IPS-NIHi7 (cell line): ENCODE measurements at regions not wholly inside any gene's neighbourhood (a gene's known extent, or its start where the extent isn't known, plus 50 kb on each side); places are given as distances from the start of the nearest gene placed in this dataset.
"Not testable (repeated sequence)": the region's sequence is repeated elsewhere in the genome, so short reads cannot be mapped to it uniquely, and the experiment has no call there.

ENCODE experiments used
- DNase-seq: peaks from one replicate; pipeline ENCODE4 v3.0.0; 2012; ENCODE audit warnings: mixed read lengths; ENCODE audit errors: extremely low spot score

GRCh38 chr20:54324041-54324440, 116.2 kb downstream of the PFDN4 start:
- no peak for DNase-seq

- no peak for DNase-seq
Measured at GRCh38 chr20:54324652-54325285, 116.9 kb downstream of the PFDN4 start.

GRCh38 chr20:54335299-54335698, 127.4 kb downstream of the PFDN4 start:
- no peak for DNase-seq

DNA sequence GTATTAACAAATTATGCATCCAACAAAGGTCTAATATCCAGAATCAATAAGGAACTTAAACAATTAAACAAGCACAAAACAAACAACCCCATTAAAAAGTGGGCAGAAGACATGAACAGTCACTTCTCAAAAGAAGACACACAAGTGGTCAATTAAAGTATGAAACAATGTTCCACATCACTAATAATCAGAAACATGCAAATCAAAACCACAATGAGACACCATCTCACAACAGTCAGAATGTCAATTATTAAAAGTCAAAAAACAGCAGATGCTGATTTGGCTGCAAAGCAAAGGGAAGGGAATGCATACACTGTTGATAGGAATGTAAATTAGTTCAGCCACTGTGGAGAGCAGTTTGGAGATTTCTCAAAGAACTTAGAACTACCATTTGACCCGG, 129.3 kb downstream of the PFDN4 start:
- no peak for DNase-seq

- no peak for DNase-seq
Measured at GRCh38 chr20:54339093-54339492, 131.2 kb downstream of the PFDN4 start.

DNA sequence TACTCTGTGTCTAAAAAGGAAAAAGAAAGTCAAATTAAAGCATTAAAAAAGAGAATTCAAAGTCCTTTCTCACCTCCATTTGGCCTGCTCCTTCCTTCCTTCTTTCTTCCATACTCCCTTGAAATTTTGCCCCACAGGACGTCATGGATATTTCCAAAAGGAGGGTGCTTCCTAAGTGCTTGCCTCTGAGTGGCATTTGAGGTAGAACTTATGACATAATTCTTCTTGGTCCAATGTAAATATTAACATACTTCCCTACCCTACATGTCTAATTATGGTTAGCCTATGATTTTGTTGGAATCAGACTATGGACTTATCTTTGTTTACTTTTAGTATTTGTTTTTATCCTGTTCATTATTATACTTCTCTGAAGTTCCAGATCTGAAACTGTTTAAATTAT, 132.3 kb downstream of the PFDN4 start:
- no peak for DNase-seq

DNA sequence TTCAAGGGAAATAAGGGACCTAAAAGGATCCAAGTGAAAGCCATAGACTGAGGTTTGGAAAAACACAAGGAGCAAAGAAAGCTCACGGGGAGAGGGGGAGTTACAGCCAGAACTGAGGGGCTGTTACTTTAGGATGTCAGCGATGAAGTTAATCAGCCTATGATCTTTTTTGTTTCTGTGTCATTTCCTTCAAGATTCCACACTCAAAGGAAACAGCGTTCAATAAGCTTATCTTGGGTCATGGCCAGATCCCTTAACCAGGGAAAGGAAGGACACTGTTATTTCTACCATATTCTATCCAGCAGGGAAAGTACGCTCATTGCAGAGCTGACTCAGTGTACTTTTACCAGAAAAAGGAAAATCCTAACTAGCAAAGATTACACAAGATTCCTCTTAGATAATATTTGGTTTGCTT, 132.8 kb downstream of the PFDN4 start:
- DNase-seq, result no peak

GRCh38 chr20:54342258-54342920, 133.0 kb upstream of the DOK5 start:
- no peak for DNase-seq

- DNase-seq, result no peak
Measured at GRCh38 chr20:54343099-54343498, 132.3 kb upstream of the DOK5 start.

DNA sequence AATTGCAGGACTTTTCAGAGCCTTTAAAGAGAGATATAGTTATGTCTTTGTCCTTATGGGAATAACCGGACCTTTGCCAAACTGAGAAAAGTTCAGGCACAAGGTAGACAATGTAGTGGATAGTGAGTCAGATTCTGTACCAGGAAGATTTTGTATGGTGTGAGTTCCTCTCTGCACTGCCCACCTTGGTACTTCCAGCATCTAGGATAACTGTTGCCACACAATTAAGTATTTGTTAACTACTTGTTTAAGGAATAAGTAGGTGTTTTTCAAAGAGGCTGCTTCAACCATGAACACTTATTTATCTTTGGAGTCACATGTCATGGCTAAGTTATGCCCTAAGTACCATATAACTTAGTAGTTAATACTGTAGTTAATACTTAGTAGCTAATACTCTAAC, 131.8 kb upstream of the DOK5 start:
- no peak for DNase-seq

DNA sequence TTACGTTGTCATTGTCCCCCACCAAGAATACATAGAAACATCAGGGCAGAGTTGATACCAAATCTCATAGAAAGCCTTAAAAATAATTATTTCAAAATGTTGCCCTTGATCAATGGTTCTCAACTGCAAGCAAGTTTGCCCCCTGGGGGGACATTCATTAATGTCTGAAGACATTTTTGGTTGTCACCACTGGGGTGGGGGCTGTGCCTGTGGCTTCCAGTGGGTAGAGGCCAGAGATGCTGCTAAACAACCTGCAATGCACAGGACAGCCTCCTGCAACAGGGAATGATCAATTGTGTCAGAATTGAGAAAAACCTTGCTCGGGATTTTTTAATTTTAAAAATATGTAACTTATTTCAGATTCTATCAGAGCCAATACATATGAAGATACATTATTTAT, 130.6 kb upstream of the DOK5 start:
- no peak for DNase-seq

DNA sequence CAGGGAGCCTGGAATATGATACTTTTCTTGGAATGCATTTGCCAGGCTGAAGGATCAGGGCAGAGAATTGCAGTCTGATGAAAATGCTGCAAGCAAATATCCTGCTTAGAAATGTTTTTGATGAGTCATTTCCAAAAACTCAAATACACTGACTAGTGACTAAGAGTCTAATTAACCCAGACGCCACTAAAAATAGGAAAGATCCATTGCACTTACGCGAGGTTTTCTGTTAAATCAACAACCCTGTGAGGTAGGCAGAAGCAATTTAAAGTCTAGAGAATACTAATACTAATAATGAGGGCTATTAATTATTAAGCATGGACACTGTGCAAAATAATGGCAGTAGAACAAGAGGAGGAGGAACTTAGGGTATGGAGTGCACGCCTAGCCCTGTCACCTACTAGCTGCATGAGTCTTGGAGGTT, 130.1 kb upstream of the DOK5 start:
- no peak for DNase-seq

- DNase-seq, result no peak
Measured at GRCh38 chr20:54345821-54346220, 129.6 kb upstream of the DOK5 start.

GRCh38 chr20:54346276-54346675, 129.1 kb upstream of the DOK5 start:
- DNase-seq, result no peak

DNA sequence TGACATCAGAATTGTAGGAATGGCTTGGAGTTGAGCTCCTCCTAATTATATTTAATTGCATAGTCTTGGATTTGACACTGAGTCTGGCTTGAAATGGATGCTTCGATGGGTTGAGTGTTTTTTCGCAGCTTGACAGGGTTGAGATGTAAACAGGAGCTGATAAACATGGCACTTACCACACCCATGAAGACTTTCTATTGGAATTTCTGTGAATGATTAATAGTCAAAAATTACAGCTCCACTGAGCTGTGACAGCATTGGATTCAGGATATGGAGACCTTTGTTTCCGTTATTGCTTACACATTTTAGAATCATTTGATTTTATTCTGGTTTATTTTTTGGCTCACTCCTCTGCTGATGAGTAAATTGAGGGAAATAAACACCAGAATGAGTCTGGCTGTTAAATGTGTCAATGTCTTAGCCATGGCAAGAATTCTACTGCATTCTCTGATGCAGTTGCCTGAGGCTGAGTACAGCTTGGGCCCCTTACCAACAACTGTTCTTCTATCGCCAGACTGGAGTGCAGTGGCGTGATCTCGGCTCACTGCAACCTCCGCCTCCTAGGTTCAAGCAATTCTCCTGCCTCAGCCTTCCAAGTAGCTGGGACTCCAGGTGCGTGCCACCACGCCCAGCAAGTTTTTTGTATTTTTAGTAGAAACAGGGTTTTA, 128.1 kb upstream of the DOK5 start:
- no peak for DNase-seq

DNA sequence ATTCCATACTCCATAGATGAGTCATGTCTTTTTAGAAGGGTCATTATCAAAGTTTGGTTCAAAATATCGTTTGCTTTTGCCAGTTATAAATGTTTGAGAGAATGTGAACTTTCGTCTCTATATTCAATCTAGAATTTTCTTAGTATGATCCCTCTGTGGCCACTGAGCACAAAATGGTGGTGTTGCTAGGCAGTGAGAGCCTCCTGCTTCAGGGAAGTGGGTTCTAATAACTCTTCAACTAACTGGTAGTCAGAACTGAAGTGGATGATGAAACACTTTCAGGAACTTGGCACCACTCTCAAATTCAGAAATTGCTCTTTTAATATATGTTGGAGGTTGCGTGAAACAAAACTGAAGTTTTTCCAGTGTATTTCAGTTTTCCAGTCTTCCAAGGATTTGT, 125.0 kb upstream of the DOK5 start:
- DNase-seq, result no peak

- DNase-seq, result no peak
Measured at GRCh38 chr20:54351371-54352136, 123.8 kb upstream of the DOK5 start.

DNA sequence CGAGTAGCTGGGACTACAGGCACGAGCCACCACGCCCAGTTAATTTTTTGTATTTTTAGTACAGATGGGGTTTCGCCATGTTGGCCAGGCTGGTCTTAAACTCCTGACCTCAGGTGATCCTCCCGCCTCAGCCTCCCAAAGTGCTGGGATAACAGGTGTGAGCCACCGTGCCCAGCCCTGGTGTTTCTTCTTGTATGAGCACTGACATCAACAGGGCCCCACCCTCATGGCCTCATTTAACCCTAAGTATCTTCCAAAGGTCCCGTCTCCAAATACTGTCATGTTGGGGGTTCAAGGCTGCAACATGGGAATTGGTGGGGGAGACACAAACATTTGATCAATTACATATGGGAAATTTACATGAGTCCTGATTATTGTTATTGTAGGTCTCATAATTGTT, 122.9 kb upstream of the DOK5 start:
- not testable (repeated sequence) for DNase-seq

GRCh38 chr20:54353292-54353691, 122.1 kb upstream of the DOK5 start:
- DNase-seq, result no peak

DNA sequence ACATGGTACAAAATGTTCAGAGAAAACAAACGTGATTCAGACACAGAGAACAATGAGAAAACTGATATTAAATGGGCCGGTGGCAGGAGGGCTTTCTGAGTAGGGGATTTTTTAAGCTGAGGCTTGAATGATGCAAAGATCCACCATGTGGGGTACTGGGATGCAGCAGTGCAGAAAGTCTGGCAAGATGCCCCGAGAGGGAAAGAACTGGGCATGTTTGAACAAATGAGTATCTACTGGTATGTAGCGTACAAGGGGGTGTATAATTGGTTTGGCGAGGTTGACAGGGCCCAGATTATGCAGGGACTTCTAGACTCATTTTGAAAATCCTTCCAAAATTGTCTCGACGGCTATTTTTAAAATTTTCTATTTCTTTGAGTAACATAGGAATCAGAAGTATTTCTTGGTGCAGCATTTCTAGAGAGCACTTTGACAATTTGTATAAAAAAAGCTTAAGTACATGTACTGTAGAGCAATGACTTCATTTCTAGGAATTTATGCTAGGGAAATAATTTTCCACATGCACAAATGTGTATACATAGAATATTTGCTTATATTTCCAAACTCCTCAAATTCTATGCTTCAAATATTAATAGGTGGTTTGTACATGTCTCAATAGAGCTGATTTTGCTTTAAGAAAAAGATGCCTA, 119.6 kb upstream of the DOK5 start:
- no peak for DNase-seq

DNA sequence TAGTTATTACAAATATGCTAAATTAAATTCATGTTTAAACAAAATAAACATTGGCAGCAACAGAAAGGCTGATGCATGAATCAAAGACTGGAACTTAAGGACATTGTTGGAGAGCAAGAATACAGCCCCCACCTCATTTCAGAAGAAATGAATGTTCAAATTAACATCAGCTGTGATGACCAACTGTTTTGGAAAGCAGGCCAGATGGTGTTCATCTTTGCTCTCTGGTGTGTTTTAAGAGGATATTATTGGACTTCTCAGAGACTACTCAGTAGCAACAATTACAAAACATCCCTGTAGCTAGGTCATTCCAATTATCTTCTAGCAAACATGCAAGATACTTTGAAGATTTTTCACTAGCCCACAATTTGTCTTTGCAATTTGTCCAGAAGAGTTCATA, 118.6 kb upstream of the DOK5 start:
- no peak for DNase-seq

- DNase-seq, result no peak
Measured at GRCh38 chr20:54361475-54361874, 113.9 kb upstream of the DOK5 start.
